GM20000 (cell line): ENCODE measurements at regions not wholly inside any gene's neighbourhood (a gene's known extent, or its start where the extent isn't known, plus 50 kb on each side); places are given as distances from the start of the nearest gene placed in this dataset.

Experiments used
- DNase-seq: peaks from one replicate; pipeline ENCODE4 v3.0.0; 2012; ENCODE audit warnings: low spot score
- TF ChIP-seq, protein P1 (sequence below): IDR thresholded peaks from 2 replicates; pipeline ENCODE4 v1.5.1; 2012; ENCODE audit warnings: mild to moderate bottlenecking, control low read depth; ENCODE audit errors: extremely low read depth, missing control alignments

DNA sequence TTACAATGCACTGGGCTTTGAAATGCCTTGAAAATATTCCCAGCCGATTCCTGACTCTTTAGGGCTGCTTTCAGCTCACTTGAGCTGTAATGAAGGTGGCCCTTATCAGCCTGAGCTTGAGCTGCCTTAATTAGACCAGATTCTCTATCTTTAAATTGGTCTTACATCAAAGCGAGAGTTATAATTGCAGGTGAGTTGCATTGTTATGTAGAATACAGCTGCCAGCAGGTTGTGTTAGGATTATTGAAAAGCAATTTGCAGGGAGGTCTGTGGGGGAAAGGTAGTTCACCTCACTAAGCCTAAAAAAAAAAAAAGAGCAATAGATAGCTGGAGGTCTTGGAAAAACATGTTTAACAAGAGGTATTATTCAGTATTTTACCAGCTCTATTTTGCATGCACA, 142.2 kb upstream of the HABP2 start:
- no peak for DNase-seq
- TF ChIP-seq, protein P1, sequence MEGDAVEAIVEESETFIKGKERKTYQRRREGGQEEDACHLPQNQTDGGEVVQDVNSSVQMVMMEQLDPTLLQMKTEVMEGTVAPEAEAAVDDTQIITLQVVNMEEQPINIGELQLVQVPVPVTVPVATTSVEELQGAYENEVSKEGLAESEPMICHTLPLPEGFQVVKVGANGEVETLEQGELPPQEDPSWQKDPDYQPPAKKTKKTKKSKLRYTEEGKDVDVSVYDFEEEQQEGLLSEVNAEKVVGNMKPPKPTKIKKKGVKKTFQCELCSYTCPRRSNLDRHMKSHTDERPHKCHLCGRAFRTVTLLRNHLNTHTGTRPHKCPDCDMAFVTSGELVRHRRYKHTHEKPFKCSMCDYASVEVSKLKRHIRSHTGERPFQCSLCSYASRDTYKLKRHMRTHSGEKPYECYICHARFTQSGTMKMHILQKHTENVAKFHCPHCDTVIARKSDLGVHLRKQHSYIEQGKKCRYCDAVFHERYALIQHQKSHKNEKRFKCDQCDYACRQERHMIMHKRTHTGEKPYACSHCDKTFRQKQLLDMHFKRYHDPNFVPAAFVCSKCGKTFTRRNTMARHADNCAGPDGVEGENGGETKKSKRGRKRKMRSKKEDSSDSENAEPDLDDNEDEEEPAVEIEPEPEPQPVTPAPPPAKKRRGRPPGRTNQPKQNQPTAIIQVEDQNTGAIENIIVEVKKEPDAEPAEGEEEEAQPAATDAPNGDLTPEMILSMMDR = no peak

DNA sequence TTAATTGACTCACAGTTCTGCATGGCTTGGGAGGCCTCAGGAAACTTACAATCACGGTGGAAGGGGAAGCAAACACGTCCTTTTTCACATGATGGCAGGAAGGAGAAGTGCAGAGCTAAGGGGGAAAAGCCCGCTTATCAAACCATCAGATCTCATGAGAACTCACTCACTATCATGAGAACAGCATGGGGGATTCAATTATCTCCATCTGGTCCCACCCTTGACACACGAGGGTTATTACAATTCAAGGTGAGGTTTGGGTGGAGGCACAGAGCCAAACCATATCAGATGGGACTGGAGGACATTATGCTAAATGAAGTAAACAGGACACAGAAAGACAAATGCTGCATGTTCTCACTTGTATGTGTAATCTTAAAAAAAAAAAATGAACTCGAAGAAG, 141.4 kb upstream of the HABP2 start:
- TF ChIP-seq, protein P1 = no peak
- DNase-seq = no peak

DNA sequence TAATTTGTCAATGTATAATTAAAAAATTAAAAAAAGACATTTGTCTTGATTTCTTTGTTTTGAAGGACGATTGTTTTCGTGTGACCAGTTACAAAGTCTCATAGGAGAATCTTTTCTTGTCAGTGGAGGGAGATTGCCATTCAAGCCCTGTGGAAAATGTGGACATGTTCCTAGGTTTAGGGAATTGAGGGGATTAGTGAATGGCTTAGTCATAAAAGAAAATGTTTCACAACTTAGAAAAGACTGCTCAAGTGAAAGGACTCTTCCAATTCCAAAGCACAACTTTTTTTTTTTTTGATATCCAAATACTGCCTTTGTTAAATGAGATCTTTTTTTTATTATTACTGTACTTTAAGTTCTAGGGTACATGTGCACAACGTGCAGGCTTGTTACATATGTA, 140.7 kb upstream of the HABP2 start:
- DNase-seq = no peak
- TF ChIP-seq, protein P1 = no peak

DNA sequence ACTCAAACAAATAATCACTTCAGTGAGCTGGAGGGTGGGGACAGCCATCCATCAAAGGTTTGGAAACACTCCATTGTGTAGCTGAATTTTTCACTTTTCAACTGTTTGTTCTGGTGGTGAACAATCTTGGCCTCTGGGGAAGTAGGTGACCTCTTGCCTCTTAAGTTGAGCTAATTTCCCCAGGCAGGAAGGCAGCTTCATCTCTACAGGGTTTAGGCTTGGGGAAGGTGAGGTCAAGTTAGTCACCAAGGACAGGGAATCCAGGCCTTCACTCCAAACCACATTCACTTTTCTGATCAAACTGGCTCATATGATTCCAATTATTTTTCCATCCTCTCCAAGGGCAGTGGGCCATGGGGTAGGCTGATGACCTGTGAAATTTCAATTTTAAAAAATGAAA, 138.3 kb upstream of the HABP2 start:
- no peak for DNase-seq
- TF ChIP-seq, protein P1 = no peak

DNA sequence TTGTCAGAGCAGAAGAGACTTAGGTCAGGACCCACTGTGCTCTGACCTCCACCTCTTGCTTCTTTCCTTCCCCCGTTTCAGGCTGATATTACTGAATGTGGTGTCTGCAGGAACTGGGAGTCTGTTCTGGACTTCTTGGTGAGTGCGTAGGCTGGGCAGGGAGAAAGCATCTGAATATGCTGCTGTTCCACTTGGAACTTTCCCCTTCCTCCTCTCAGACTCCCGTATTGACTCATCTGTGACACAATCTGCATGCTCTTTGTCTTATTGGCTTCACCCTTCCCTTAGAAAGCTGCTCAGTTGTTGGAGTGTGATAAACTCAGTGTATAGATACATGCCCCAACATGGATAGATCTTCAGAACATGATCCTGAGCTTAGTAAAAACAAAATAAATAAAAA, 137.6 kb upstream of the HABP2 start:
- DNase-seq = no peak
- TF ChIP-seq, protein P1 = no peak

DNA sequence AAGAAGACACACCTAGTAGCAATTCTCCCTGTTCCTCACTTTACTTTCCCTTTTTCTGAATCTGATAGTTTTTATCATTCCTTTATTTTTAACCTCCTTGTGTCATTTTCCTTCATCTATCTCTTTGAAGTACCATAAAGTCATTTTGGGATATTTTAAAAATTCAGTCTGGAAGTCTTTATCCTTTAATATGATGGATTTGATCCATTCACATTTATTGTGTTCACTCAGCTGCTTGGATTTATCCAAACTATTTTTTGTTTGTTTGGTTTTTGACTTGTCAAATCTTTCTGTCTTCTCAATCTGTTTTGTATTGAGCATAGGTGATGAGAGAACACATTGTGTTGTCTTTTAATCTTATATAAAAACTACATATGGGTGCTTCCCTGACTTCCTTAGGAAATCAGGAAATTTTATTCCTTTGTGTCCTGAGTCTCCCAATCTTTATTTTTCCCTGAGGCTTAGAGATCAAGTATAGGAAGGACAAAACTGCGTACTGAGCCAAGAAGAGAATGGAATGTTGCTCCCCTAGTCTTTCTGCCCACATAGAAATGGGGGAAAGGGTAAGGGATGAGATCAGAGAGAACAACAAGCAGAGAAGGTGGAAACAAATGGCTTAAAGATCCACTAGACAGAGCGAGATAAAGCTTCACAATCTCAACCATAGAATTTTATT, 132.7 kb upstream of the HABP2 start:
- TF ChIP-seq, protein P1 = no peak
- no peak for DNase-seq

DNA sequence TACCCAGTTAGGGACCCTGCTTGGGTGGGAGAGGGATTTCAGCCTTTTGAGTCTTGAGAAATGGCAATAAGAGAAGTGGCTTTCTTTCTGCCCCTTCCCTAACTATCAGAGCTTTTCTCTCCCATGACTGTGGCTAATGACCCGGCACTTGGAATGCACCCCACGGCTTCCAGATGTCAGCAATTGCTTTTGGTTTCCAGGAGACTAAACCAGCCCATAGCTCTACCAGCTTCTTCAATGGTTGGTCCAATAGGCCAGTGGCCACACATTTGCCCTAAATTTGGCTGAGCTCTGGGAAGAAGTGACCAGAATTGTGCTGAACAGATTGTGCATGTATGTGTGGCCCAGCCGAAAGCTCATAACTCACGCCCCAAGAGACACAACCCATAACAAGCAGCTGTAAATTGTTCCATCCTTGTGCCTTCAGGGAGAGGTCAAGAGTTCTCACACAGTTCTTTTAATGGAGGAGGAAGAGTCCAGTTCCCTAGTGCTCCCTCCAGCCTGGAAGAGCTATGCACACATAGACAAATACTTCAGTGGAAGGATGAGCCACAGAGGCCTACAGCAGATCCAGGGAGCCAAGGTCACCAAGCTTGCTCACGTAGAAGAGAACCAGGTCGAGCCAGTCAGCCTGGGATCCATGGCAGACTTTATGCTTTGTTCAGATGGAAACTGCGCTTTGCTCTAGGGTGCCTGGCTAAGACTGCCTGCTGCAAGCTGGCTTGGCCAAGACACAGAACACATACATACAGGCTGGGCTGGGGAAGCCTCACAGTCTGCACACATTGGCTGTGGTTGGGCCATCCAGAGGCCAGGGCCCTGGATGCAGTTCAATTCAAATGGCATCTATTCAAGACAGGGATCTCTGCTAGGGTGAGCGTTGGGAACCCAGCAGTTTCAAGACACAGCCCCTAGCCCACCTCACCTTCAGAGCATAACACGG, 131.8 kb upstream of the HABP2 start:
- no peak for DNase-seq
- TF ChIP-seq, protein P1 = no peak
